OCI-M2 (cell line): ENCODE measurements at regions not wholly inside any gene's neighbourhood (a gene's known extent, or its start where the extent isn't known, plus 50 kb on each side); places are given as distances from the start of the nearest gene placed in this dataset.
"Not testable (repeated sequence)": the region's sequence is repeated elsewhere in the genome, so short reads cannot be mapped to it uniquely, and the experiment has no call there.

Experiments used
- DNase-seq: peaks from one replicate; lab custom pipeline; 2025; ENCODE audit not compliant: unreplicated experiment; lab: John Stamatoyannopoulos, UW

GRCh38 chr22:23384431-23384830, 195.7 kb downstream of the IGLL1 start:
- DNase-seq: no peak

GRCh38 chr22:23383491-23384361, 196.4 kb downstream of the IGLL1 start:
- DNase-seq: no peak

DNA sequence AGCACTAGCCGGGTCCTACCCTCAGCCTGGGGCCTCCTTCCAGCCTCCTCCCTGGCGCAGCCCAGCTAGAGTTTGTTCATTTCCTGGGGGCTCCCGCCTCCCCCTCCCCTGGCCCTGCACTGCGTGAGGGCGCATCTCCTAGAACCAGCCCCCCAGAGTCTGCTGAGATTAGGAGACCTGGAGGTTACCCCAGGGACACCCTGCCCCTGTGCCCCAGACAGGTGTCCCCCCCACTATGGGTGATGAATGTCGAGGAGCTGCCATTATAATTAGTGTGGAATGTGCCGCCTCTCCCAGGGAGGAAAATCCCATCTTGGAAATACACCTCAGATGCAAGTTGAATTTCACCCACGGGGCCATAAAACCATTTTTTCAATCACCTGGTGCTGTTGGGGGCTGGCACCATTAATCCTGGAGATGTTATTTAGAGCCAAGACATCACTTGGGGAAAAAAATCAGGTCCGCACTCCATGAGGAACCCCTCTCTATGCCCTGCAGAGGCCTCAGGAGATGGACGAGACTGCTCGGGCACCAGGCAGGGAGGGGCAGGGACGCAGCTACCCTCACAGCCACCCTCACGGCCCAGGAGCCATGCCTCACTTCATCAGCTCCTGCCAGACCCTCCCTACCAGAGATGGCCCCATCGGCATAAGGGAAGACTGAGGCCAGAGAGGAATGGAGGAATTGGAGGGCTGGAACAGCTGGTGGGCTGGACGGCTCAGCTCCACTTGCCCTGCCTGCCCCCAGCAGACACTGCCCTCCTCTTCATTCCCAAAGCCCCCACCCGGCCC, 197.5 kb downstream of the IGLL1 start:
- DNase-seq: no peak

DNA sequence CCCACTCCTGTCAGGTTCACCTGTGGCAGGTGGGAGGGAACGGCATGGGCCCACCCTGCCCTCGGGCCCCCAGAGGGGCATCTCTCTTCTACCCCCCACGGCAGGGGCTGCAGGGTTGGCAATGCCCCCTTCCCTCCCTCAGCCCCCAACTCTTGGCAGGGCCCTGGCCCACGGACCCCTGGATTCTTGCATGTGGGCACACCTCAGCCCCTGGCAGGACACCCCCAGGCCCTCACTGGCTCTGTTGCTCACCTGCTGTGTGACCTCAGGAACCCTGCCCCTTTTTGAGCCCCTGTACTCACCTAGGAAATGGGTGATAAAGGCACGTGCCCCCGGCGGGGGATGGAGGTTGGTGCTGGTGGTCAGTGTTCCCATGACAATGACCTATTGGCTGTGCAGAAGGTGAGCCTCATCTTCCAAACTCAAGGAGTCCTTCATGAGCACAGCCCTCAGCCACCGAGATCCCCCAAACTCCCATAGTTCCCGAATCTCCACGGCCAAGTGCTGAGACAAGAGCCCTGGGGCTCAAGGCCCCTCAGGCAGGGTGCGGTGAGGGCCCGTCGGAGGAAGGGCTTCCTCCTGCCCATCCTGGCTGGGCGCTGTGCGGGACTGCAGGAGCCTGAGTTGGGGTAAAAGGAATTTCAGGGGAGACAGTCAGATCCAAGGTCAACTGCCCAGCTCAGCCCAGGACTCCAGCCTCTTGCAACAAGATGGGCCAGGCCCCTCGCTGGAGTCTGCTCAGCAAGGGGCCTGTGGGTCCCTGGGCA, 198.2 kb downstream of the IGLL1 start:
- DNase-seq: no peak

GRCh38 chr22:23380911-23381310, 199.2 kb downstream of the IGLL1 start:
- DNase-seq: no peak

DNA sequence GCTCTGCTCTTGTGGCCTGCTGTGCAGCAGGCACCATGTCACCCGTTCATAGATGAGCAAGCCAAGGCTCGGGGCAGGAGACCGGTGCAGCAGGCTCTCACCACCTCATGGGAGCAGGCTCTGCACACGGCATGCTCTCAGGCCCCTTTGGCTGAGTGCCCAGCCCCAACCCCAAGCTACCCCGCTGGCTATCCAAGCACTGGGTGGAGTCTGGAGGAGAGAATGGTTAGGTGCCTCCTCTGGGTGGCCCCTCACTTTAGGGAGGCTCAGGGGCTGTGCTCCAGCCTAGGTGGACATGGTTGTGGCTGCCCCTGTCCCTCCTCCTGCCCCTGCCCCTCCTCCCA, 199.9 kb downstream of the IGLL1 start:
- DNase-seq: no peak

DNA sequence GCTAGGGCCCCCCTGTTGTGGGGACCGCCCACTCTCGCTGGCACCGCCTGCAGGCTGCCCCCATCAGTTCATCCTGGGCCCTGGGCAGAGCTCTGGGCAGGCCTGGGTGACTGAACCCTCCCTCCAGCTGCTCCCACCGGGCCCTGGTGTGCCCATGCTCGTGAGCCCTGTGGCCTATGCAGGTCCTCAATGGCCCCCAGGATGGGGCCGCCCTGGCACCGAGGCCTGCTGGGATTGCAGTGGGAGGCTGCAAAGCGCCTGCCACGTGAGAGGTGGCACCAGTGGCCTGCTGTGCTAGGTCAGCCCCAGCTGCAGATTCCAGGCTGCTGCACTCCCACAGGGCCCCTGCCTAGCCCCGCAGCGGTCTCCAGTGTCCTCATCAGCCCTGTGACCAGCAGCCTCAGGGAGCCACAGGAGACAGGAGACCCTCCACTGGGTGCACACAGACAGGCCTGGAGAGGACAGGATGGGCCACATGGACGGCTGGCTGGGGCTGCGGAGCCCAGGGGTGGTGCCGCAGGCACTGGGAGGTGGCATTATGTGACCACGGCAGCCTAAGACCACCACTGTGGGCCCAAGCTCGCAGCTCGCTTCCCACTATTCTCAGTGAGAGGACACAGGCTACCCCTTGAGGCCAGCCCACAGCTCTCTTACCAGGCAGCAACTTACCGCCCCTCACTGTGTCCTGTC, 199.4 kb downstream of the BCR start:
- DNase-seq: not testable (repeated sequence)

- no peak for DNase-seq
These were observed 197.5 kb downstream of the BCR start for GRCh38 chr22:23377767-23378166.

DNA sequence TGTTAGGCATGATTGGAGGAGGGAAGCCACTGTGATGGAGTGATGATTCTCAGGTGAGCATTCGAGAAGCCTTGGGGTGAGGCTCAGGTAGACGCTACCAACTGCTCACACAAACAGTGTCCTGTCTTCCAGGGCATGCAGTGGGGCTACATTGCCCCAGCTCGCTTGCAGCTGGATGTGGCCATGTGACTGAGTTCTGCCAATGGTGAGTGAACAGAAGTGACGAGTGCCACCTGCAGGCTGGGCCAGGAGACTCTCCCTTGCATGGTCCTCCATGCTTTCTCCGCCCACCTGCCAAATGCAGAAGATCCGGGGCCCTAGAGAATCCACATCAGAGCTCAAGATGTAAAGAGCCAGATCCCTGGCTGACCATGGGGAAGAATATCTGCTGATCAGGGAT, 195.9 kb downstream of the BCR start:
- DNase-seq: no peak

DNA sequence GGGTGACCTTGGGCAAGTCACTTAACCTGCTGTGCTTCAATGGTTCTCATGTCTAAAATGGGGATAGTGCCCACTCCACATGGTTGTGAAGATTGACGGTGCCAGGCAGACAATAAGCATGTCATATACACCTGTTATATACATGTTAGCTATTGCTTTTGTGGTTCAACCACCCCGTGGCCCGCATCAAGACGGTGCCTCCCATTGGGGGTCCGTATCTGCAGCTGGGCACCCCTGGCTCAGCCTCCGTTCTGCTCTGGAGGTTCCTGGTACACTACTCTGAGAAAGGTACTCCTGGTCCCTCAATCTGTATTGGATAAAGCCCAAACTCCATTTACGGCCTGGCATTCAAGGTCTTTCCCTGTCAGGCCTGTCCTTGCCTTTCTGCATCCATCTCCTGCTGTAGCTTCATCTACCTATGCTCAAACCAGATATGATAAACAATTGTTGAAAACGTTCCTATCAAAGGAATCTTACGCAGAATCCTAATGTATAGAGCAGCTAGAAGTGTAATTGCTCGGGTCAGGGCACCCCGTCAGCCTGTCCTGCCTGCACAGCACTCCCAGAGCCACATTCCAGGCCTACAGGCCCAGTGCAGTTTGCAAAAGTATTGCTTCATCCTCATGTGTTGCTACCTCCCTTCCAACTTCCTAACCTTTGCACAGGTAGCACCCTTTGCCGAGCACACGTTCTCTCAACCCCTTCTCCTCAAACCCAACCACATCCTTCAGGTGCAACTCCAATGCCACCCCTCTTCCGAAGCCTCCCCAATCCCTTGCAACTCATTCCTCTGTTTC, 194.9 kb downstream of the BCR start:
- no peak for DNase-seq

DNA sequence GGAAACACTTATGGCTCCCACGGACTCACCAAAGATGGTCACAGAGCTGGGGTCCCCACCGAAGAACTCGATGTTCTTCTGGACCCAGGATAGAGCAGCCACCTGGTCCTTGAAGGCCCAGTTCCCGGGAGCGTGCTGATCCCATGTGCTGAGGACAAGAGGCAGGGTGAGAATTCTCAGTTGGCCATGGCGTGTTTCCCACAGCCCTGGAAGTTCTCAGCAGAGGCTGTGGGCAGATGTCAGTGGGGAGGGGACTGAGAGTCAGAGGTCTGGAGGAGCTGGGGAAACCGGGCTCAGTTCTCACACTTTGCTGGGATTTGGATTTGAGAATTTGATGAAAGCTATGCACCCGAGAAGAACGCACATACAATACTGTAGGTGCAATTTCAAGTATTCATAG, 193.3 kb downstream of the BCR start:
- no peak for DNase-seq

DNA sequence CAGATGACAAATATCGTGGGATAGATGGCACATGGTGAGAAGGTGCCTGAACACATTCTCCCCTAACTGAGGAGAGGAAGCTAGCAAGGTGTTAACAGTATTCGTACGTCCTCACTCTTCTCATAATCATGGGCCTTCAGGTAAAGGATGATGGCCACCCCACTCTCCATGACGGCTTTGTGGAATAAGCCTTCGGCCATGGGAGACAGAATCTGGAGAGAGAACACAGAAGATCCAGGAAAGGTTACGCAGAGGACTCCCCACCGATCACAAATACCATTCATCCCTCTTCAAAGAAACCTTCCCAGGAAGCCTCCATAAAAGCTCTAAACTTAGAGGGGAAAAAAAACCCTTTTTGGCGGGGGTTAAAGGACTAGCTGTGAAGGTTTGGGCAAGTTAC, 189.9 kb downstream of the BCR start:
- no peak for DNase-seq

DNA sequence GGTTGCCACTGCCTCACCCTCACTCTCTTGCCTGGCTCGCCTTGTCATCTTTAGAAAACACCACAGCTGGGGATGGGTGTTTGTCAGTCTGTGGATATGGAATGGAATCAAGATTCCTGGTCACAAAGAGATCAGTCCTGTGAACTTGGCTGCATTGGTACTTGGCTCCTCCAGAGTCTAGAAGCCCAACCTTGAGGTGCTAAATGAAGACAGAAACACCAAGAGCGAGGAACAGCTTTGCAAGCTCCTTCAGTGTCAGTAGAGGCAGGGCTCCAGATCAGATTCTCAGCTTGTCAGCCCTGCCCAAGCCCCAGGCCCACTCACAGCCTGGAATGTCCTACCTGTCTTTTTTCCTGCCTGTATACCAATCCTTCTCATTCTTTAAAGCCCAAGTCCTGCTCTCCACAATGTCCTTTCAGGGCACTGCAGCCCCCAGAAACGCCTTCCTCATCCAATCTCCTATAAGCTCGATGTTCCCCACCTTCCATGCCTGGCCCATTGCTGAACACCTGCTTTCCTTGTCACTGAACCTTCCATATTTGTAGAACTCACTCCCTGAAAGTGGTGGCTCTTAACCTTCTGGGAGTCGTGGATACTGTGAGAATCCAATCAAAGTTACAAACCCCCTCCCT, 188.9 kb downstream of the BCR start:
- no peak for DNase-seq
